ENCODE measurements at regions not wholly inside any gene's neighbourhood (a gene's known extent, or its start where the extent isn't known, plus 50 kb on each side); places are given as distances from the start of the nearest gene placed in this dataset.

GRCh38 chr5:25964009-25964372 is 1074.4 kb downstream of the CDH9 start:
- in situ Hi-C loops (cut with HindIII; ENCODE audit: low sequenced_read_pairs), result no loop called here
- H3K4me3 ChIP-seq (ENCODE audit: low read depth, low read length), result no peak overlapping the region
- no peak for TF ChIP-seq CTCF (IDR thresholded peaks at IDR 0.05; ENCODE audit: low read depth, low read length)
- DNase-seq (ENCODE audit: low read depth, low spot score), result no peak

GRCh38 chr5:25963251-25964008 is 1075.0 kb downstream of the CDH9 start:
- no peak for DNase-seq (ENCODE audit: low read depth, low spot score)
- no peak for TF ChIP-seq CTCF (IDR thresholded peaks at IDR 0.05; ENCODE audit: low read depth, low read length)
- in situ Hi-C loops (cut with HindIII; ENCODE audit: low sequenced_read_pairs), result no loop called here
- H3K4me3 ChIP-seq (ENCODE audit: low read depth, low read length), result no peak overlapping the region

GRCh38 chr5:25955337-25955736 is 1083.0 kb downstream of the CDH9 start:
- TF ChIP-seq CTCF (IDR thresholded peaks at IDR 0.05; ENCODE audit: low read depth, low read length), result no peak
- in situ Hi-C loops (cut with HindIII; ENCODE audit: low sequenced_read_pairs), result no loop called here
- no peak overlapping the region for H3K4me3 ChIP-seq (ENCODE audit: low read depth, low read length)
- DNase-seq (ENCODE audit: low read depth, low spot score), result no peak

- no peak overlapping the region for H3K4me3 ChIP-seq (ENCODE audit: low read depth, low read length)
- TF ChIP-seq CTCF (IDR thresholded peaks at IDR 0.05; ENCODE audit: low read depth, low read length), result no peak
- in situ Hi-C loops (cut with HindIII; ENCODE audit: low sequenced_read_pairs), result no loop called here
- DNase-seq (ENCODE audit: low read depth, low spot score), result no peak
Observed at GRCh38 chr5:25950681-25951080, 1087.7 kb downstream of the CDH9 start.

GRCh38 chr5:25948278-25948677 is 1090.1 kb downstream of the CDH9 start:
- no peak for DNase-seq (ENCODE audit: low read depth, low spot score)
- in situ Hi-C loops (cut with HindIII; ENCODE audit: low sequenced_read_pairs), result no loop called here
- H3K4me3 ChIP-seq (ENCODE audit: low read depth, low read length), result no peak overlapping the region
- no peak for TF ChIP-seq CTCF (IDR thresholded peaks at IDR 0.05; ENCODE audit: low read depth, low read length)

- DNase-seq (ENCODE audit: low read depth, low spot score), result no peak
- H3K4me3 ChIP-seq (ENCODE audit: low read depth, low read length), result no peak overlapping the region
- in situ Hi-C loops (cut with HindIII; ENCODE audit: low sequenced_read_pairs), result no loop called here
- no peak for TF ChIP-seq CTCF (IDR thresholded peaks at IDR 0.05; ENCODE audit: low read depth, low read length)
Observed at GRCh38 chr5:25944786-25945185, 1093.6 kb downstream of the CDH9 start.

Measured in astrocyte of the spinal cord (primary cell).